Liver (tissue), 3 donors: ENCODE measurements at regions not wholly inside any gene's neighbourhood (a gene's known extent, or its start where the extent isn't known, plus 50 kb on each side); places are given as distances from the start of the nearest gene placed in this dataset.

Experiments
- ATF3 ChIP-seq: IDR thresholded peaks from 2 replicates; pipeline ENCODE4 v1.6.1; 2016; ENCODE audit warnings: antibody characterized with exemption
- CTCF ChIP-seq: fragments of 150-350 bp; IDR thresholded peaks from 2 replicates; pipeline ENCODE4 v1.5.1; 2017; ENCODE audit warnings: improper control_type of control experiment, low read depth, low read length; ENCODE audit not compliant: missing input control
- EGR1 ChIP-seq, 2 donors: IDR thresholded peaks; 2 replicates each; pipeline ENCODE4 v1.6.1; 2016 to 2018; ENCODE audit warnings: antibody characterized with exemption in 2 of 2, low read depth in 2 of 2
- FOXA1 ChIP-seq: IDR thresholded peaks from 2 replicates; pipeline ENCODE4 v1.6.1; 2016; ENCODE audit warnings: antibody characterized with exemption
- GABPA ChIP-seq, 2 donors: IDR thresholded peaks in 1 of 2; conservative IDR thresholded peaks in 1 of 2; 2 replicates each; pipeline ENCODE4 v1.6.1; 2016; ENCODE audit warnings: antibody characterized with exemption in 2 of 2, mild to moderate bottlenecking in 1 of 2, moderate library complexity in 1 of 2
- JUND ChIP-seq, 2 donors: IDR thresholded peaks; 2 replicates each; pipeline ENCODE4 v1.6.1; 2016; ENCODE audit warnings: antibody characterized with exemption in 2 of 2
- MAX ChIP-seq: IDR thresholded peaks from 2 replicates; pipeline ENCODE4 v1.6.1; 2016; ENCODE audit warnings: antibody characterized with exemption
- RAD21 ChIP-seq, 2 donors: IDR thresholded peaks; 2 replicates each; pipeline ENCODE4 v1.6.1; 2016; ENCODE audit warnings: antibody characterized with exemption in 2 of 2, mild to moderate bottlenecking in 2 of 2
- REST ChIP-seq: IDR thresholded peaks from 2 replicates; pipeline ENCODE4 v1.6.1; 2016; ENCODE audit warnings: antibody characterized with exemption, mild to moderate bottlenecking
- SP1 ChIP-seq: IDR thresholded peaks from 2 replicates; pipeline ENCODE4 v1.6.1; 2018; ENCODE audit warnings: antibody characterized with exemption, mild to moderate bottlenecking
- YY1 ChIP-seq: IDR thresholded peaks from 2 replicates; pipeline ENCODE4 v1.6.1; 2016; ENCODE audit warnings: antibody characterized with exemption, mild to moderate bottlenecking
- ZBTB33 ChIP-seq: IDR thresholded peaks from 2 replicates; pipeline ENCODE4 v1.6.1; 2016; ENCODE audit warnings: antibody characterized with exemption
- donor health status: healthy.
- donor health status: healthy.

GRCh38 chr14:99066378-99066777 lies 205.6 kb downstream of the BCL11B start:
- TF ChIP-seq RAD21 (IDR thresholded peaks at IDR 0.05): no peak
- TF ChIP-seq CTCF: no peak
- TF ChIP-seq REST: no peak
- no peak for TF ChIP-seq MAX
- TF ChIP-seq EGR1 (IDR thresholded peaks at IDR 0.05; ENCODE audit: low read depth in 2 of 2): no peak
- TF ChIP-seq ATF3: no peak
- TF ChIP-seq JUND (IDR thresholded peaks at IDR 0.05): no peak
- TF ChIP-seq FOXA1: no peak
- no peak for TF ChIP-seq SP1
- no peak for TF ChIP-seq YY1
- TF ChIP-seq ZBTB33: no peak
- no peak for TF ChIP-seq GABPA (IDR thresholded peaks at IDR 0.05 in 1 of 2, conservative IDR thresholded peaks at IDR 0.05 in 1 of 2)
